ENCODE measurements at regions not wholly inside any gene's neighbourhood (a gene's known extent, or its start where the extent isn't known, plus 50 kb on each side); places are given as distances from the start of the nearest gene placed in this dataset.
"Not testable (repeated sequence)": the region's sequence is repeated elsewhere in the genome, so short reads cannot be mapped to it uniquely, and the experiment has no call there.

DNA sequence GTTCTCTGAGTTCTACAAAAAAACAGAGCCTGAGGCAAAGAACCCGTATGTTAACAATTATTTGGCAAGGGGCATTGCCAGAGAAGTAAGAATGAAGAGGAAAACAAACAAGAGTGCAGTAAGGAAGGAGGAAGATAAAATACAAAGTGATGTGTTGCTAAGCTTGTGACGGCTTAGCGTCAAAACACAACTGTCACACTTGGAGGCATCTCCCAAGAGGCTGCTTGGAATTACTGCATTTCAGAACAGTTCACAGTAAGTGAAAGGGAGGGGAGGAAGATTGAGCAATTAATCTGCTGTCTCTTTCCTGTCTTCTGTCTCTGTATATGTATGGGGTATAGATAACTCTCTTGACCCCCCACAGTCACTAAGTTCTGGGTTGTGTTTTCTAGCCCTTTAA is 1017.0 kb upstream of the TMPRSS15 start:
- DNase-seq: no peak

DNA sequence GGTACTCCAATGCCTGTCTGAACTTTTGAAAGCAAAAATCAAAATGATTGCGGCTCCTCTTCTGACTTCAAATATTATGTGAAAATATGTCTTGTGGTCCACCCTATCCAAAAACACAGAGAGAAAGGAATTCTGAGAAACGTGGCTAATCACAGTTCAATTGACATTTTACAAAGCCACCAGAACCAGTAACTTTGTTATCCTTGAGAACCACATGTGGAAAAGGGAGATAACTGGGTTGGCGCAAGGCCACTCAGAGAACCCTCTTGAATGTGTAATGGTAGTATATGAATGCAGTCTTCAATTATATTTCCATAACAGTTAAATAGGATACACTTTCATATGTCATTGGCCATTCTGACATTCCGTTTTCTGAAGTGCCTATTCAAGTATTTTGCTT is 1030.0 kb upstream of the TMPRSS15 start:
- DNase-seq: no peak

DNA sequence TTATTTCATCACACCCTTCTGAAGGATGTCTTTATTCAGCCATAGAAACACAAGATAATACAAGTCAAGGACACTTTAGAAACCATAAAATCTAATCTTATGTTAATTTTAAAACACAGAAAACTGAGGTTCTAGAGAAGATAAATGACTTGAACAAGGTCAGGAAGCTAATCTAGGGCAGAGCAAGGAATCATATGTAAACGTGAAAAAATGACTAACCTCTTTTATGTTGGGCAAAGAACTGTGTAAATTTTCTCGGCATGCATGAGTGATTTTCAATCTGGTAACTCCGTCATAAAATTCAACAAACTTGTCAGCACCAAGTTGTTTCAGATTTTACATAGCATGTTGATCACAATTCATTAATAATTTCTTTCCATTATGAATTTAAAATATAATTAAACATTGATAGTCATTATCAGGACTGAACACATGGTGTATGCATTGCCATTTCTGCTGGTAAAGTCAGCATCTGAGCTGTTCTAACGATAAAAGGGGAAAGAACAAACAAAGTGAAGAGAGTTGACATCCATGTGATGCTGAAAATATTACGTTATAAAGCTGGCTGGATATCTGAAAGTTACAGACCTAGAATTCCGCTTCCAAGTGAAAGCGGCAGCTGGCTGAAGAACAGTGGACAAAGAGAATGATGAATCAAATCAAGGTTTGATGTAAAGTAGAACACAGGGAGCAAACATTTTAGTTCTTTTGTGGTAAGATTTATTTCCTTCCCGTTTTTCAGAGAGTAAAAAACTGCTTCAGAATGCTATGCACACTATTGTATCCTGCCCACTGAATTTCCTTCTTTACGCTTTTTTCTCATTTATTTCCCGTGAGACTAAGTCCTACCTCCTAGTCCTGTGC is 1037.4 kb upstream of the TMPRSS15 start:
- no peak for DNase-seq

DNA sequence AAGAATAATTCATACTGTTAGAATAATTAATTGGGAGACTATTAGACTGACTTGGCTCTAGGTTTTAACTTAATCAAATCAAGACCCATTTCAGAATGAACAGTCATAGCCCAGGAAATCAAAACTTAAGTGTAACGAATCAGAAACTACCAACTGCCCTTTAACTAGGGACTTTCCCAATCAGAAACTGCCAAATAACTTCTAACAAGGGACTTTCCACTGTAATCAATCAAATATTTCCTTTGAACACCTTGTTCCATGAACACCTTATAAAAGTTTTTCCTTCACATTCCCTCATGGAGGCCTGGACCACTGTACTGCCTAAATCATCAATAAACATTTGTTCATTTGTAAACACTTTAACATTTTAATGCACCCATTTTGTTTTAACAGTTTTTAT is 1054.7 kb upstream of the TMPRSS15 start:
- DNase-seq: no peak

DNA sequence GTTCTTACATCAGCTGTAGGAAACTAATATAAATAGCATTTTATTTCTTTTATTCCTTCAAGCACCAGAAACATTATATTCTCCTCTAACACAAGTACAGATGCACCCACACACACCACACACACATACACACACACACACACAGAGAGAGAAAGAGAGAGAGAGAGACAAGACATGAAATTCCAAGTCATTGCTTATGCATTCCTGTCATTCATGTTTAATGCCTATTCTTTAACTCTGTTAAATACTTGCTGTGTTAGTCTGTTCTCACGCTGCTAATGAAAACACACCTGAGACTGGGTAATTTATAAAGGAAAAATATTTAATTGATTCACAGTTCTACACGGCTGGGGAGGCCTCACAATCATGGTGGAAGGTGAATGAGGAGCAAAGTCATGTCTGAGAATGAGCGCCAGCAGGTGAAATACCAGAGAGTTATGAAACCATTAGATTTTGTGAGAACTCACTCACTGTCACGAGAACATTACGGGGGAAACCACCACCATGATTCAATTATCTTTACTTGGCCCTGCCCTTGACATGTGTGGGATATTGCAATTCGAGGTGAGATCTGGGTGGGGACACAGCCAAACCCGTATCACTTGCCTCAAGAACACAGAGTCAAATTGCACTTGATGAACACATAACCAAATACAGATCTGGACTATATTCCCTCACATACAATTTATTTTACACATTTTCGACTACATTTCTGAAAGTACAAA is 1058.1 kb upstream of the TMPRSS15 start:
- DNase-seq: no peak

DNA sequence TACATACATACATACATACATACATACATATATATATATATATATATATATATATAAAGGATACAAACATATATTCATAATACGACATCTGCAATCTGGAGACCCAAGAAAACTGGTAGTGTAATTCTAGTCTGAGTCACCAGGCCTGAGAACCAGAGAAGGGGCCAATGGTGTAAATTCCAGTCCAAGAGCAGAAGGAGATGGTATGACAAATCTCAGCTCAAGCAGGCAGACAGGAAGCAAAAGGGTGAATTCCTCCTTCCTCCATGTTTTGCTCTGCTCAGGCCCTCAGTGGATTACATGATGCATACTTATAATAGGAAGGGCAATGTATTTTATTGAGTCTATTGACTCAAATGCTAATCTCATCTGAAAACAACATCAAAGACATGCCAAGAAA is 1060.4 kb upstream of the TMPRSS15 start:
- DNase-seq: no peak

DNA sequence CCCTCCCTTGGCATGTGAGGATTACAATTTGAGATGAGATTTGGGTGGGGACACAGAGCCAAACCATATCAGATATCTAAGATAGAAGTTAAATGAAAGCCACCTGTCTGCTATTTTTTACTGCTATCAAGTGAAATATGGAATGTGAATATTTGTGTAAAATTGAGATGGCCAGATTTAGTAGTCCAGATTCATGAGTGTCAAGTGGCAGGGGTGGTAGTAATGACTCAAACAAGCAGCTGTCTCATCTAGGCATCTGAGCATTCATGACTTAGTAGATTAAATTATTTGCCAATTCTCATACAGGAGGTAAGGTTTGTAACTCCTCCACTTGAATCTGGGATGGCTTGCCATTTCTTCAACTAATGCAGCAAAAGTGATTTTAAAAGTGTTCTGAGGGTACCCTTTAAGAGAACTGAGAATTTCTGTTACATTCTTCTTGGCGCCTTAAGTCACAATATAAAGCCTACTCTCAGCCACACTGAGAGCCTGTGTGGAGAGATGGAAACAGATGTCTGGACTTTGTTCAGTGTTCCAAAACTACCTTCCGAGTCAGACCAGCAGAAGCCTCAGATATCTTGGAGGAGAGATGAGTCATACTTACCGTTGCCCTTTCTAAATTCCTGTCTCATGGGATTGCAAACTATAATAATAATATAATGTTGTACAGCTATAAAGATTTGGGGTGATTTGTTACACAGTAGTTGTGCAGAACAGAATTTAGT is 1065.6 kb upstream of the TMPRSS15 start:
- no peak for DNase-seq

DNA sequence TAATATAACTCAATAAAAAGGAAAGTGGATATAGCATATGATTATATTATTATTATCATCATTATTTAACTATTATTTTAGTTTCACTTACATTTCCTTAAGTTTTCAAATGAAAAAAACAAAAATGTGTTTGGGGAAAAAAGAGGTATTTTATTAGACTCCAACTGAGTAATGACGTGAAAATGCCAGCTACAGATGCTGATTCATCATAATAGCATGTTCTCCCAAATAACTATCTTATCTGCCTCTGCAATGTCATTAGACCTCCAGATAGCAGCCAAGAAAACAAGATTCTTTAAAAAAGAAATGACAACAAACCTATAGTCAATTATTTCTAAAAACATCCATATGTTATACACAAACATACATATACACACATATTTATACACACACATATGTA is 1071.9 kb upstream of the TMPRSS15 start:
- no peak for DNase-seq

DNA sequence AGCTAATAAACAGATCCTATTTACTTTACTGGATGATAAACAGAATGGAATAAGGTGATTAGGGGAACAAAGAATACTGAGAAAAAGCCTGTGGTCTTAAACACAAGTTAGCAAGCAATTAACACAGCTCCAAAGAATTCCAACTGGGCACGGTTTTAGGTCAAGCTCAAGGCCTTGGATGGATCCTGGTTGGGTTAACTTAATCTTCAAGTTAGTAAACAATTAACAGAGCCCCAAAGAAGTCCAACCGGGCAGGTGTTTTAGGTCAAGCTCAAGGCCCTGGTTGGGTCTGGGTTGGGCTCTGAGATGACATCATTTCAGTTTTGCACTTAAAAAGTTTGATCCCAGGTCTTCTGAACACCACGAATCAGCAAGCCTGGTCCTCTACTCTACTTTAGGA is 1086.3 kb upstream of the TMPRSS15 start:
- DNase-seq: no peak

DNA sequence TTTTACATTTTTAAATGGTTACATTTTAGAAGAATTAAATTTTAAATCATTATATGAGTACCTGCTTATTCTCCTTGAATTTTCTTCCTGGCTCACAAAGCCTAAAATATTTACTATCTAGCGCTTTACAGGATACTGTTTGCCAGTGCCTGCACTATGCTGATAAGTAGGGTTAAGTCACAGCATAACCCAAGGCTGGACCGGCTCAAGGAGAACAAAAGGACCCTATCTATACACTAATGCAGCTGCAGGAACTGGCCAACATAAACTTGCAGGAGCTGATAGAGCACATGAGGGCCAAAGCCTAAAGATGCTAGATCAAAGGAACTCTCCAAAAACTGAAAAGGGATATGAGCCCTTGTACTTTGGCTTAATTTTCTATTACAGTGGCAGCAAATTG is 1086.9 kb upstream of the TMPRSS15 start:
- DNase-seq: no peak

DNA sequence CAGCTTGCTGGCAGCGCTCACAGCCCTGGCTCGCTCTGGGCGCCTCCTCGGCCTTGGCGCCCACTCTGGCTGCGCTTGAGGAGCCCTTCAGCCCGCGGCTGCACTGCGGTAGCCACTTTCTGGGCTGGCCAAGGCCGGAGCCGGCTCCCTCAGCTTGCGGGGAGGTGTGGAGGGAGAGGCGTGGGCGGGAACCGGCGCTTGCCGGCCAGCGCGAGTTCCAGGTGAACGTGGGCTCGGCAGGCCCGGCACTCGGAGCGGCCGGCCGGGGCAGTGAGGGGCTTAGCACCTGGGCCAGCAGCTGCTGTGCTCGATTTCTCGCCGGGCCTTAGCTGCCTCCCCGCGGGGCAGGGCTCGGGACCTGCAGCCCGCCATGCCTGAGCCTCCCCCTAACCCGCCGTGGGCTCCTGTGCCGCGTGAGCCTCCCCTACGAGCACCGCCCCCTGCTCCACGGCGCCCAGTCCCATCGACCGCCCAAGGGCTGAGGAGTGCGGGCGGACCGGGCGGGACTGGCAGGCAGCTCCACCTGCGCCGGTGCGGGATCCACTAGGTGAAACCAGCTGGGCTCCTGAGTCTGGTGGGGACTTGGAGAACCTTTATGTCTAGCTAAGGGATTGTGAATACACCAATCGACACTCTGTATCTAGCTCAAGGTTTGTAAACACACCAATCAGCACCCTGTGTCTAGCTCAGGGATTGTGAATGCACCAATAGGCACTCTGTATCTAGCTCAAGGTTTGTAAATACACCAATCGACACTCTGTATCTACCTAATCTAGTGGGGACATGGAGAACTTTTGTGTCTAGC is 1090.1 kb upstream of the TMPRSS15 start:
- not testable (repeated sequence) for DNase-seq

DNA sequence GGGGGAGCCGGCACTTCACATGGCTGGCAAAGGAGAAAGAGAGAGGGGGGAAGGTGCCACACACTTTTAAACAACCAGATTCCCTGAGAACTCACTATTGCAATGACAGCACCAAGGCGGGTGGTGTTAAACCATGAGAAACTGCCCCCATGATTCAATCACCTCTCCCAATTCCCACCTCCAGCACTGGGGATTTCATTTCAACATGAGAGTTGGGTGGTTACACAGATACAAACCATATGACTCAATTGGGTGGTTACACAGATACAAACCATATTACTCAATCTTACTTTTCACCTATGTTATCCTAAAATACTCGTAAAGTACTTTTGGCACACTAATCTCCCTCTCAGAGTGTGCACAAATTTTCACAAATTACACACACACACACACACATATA is 1097.5 kb upstream of the TMPRSS15 start:
- DNase-seq: no peak

DNA sequence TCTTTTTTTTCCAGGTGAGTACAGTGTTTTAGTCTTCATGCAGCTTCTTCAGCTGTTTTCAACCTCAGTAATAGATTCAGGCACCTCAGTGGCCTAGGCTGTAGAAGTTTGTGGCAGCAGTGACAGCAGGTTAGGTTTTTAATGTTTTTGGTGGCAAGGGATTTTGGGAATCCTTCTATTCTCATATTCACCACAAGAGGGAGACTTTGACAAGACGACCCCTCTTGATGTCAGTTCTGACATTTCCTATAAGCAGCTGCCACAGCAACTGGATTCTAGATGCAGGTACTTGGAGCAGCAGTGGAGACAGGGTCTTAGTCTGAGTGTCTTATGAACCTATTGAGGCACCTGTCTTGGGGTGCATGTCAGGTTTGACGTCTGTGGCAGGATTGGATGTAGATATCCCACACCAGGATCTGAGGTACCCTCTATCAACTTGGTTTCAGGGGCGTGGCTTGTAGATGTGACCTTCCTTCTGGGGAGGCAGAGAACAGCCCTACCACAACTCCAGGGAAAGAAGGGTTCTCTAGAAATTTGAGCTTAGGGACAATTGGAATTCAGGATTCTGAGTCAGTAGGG is 1104.2 kb upstream of the TMPRSS15 start:
- DNase-seq: no peak

DNA sequence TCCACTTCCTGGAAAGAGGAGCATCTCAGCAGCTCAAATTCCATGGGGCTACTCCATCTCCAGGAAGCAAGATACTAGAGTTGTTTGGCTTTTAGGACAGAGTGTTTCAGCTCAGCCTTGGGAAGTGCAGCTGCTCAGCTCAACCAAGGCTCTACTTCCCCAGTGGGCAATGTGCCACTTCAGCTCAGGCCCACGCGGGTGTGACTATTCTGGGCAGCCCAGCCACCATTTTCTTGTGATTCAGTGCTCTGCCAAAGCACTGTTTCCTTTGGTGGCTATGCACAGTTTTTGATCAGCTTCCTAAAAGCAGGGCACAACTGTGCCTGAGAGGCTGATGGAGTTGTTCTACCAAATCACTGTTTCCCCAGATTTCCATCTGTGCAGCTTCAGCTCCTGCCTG is 1104.9 kb upstream of the TMPRSS15 start:
- DNase-seq: no peak

DNA sequence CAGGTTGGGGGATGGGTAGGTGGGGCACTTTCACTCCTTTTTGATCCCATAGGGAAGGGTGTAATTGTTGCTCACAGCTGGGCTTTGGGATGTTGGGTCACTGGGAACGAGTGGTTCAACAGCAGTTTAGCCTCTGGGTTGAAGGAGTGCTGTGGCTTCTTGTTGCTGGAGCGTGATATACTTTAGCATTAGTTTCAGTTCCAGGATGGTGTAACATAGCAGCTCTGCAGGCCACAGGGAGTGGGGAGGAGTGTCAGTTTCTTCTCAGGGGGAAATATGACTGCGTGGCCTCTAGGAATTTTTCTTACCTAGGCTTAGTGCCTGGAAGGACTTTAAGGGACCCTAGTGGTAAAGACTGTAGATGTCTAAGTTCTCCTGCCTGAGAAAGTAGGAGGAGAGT is 1105.3 kb upstream of the TMPRSS15 start:
- DNase-seq: no peak

DNA sequence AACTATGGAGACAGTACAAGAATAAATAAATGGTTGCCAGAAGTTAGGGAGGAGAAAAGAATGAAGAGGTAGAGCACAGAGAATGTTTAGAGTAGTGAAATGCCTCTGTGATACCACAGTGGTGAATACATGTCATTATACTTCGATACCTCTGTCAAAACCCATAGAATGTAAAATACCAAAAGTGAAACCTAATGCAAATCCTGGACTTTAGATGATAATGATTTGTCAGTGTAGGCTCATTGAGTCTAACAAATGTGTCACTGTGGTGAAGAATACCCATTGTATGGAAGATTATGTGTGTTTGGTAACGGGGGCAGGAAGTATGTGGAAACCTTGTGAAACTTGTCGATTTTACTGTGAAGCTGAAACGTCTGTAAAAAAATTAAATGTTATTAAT is 1106.5 kb upstream of the TMPRSS15 start:
- DNase-seq: no peak

DNA sequence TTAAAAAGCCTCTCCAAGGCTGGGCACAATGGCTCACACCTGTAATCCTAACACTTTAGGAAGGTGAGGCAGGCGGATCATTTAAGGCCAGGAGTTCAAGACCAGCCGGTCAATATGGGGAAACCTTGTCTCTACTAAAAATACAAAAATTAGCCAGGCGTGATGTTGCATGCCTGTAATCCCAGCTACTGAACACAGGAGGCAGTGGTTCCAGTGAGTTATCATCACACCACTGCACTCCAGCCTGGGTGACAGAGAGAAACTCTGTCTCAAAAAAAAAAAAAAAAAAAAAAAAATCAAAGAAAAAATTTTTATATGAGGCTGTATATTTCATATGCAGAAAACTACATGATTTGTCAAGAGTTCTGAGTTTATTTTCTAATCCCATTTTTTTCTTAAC is 1107.1 kb upstream of the TMPRSS15 start:
- no peak for DNase-seq

DNA sequence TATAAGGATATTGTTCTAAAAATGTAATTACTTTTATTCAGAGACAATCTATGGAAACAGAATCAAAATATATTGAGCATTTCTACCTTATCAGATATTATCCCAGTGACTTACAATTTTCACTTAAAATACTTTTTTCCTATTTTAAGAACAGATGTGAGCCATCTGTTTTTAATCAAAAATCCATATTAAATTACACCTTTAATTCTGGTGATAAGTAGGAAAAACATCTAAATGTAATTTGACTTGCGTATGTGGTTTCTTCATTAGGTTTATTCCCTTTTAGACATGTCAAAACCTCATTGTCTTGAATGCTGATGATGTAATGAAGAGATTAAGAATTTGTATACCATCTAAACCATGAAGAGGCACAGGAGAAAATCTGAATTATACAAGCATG is 1118.8 kb upstream of the TMPRSS15 start:
- DNase-seq: no peak

DNA sequence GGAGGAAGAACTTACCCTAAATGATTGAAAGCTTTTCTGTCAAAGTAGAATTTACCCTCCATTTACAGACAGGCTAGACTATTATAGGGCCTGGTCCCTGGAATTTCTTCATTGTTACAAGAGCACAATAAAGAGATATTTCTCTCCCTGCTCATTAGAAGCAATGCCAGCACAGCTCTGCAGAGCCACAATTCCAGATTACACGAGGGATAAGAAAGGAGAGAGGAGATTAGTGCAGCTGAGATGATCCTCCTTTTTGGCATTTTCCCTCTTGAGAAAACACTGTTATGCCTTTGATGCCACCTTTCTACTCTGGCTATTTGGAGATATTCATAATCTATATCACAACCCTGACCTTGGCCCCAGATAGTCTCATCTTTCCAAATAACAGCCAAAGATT is 1119.5 kb upstream of the TMPRSS15 start:
- DNase-seq: no peak

DNA sequence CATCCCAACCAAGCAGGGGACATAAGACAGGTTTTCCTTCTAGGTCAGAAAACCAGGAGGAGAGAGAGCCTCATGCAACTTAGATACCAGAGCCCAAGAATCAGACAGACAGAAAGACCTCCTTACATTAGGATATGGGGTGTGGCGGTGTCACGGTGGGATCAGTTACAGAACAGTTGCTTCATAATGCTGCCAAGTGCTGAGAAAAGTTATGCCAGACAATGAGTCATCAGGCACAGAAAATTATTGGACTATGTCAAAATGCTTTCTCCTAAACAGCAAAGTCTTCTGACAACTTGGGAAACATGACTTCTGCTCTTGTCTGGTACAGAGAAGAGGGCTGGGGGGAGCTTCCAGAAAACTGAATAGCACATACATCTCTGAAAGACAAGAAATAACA is 1120.2 kb upstream of the TMPRSS15 start:
- no peak for DNase-seq

DNA sequence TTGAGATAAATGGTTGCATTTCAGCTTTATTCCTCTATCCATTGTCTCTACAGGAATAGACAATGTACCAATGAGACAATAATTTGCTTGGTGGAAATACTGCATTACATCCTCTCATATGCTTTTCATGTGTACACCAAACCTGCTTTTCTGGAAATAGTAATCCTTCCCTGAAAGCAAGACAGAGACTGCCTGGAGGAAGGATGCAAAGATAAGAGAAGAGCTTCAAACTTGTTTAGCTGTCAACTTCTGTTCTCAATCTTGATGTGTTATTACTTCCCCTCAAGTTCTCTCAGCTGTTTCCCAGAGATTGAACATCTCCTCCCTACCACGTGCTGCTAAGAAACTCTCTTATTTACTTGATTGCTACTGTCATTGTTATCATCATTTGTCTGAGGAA is 1125.4 kb upstream of the TMPRSS15 start:
- DNase-seq: no peak

DNA sequence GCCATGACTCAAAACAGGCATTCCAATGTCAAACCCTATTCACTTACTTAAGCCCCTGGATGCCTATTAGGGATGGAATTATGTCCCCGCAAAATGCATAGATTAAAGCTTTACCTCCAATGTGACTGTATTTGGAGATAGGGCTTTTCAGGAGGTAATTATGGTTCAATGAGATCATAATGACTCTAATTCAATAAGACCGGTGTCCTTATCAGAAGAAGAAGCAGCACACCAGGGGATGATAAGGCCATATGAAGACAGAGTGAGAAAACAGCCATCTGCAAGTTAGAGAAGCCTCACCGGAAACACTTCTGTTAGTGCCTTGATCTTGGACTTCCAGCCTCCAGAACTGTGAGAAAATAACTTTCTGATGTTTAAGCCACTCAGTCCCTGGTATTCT is 1131.8 kb upstream of the TMPRSS15 start:
- no peak for DNase-seq

Measured in occipital lobe (tissue), 1 donor.